Transverse colon (tissue), 3 donors: ENCODE measurements at regions not wholly inside any gene's neighbourhood (a gene's known extent, or its start where the extent isn't known, plus 50 kb on each side); places are given as distances from the start of the nearest gene placed in this dataset.

Source experiments
- POLR2A ChIP-seq: fragments of 450-650 bp; IDR thresholded peaks from one replicate; pipeline ENCODE4 v1.6.1; 2016; ENCODE audit warnings: antibody characterized with exemption, mild to moderate bottlenecking, moderate library complexity
- TF ChIP-seq, protein P1 (sequence below), 5 experiments: fragments of 200-600 bp in 3 of 5; fragments of 450-650 bp in 2 of 5; sonication (generic) in 3 of 5; IDR thresholded peaks; 1 replicate in 2 of 5; 2 replicates in 3 of 5; pipeline ENCODE4 v1.5.1; 2016 to 2017; ENCODE audit warnings: antibody characterized with exemption in 5 of 5, inconsistent platforms in 3 of 5, mild to moderate bottlenecking in 2 of 5, moderate library complexity in 1 of 5

DNA sequence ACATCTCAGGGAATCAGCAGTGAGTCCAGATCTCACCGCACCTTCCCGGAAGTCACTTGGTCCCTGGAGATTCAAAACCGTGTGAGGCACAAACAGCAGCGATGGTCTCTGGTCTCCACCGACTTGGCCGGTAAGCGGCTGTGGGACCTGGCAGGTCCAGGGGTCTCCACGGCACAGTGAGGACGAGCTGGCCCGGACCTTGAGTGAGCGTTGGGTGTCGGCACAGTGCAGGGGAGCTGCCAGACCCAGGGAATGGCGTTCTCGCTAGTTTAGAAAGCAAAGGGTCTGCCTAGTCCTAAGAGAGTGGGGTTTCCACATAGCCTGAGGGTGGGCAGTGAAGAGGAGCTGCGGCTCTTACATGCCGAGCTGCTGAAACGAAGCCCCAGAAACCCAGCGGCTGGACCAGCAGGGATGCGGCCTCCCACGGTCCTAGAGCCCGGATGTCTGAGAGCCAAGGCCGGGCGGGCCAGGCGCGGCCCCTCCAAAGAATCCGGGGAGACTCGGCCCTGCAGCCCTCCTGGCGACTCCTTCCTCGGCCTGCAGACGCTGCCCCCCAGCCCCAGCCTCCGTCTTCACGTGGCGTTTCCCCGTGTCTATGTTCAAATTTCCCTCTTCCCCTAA, 185.0 kb downstream of the ERMARD start:
- TF ChIP-seq, protein P1, sequence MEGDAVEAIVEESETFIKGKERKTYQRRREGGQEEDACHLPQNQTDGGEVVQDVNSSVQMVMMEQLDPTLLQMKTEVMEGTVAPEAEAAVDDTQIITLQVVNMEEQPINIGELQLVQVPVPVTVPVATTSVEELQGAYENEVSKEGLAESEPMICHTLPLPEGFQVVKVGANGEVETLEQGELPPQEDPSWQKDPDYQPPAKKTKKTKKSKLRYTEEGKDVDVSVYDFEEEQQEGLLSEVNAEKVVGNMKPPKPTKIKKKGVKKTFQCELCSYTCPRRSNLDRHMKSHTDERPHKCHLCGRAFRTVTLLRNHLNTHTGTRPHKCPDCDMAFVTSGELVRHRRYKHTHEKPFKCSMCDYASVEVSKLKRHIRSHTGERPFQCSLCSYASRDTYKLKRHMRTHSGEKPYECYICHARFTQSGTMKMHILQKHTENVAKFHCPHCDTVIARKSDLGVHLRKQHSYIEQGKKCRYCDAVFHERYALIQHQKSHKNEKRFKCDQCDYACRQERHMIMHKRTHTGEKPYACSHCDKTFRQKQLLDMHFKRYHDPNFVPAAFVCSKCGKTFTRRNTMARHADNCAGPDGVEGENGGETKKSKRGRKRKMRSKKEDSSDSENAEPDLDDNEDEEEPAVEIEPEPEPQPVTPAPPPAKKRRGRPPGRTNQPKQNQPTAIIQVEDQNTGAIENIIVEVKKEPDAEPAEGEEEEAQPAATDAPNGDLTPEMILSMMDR (IDR thresholded peaks at IDR 0.05) = no peak
- no peak for TF ChIP-seq POLR2A
